Liver (tissue), 8 donors: ENCODE measurements at regions not wholly inside any gene's neighbourhood (a gene's known extent, or its start where the extent isn't known, plus 50 kb on each side); places are given as distances from the start of the nearest gene placed in this dataset.

ENCODE experiments used
- DNase-seq: peaks from one replicate; pipeline ENCODE4 v3.0.0-alpha.2; 2017; ENCODE audit warnings: low spot score
- H3K27ac ChIP-seq, 2 donors: one replicate each; pipeline ENCODE4 v1.7.0; 2013; ENCODE audit warnings: inconsistent platforms in 2 of 2, low read length in 2 of 2, control low read depth in 1 of 2, low read depth in 1 of 2, mild to moderate bottlenecking in 1 of 2
- H3K27me3 ChIP-seq, 4 donors: one replicate each; pipeline versions ENCODE4 v1.6.1 to v1.7.0; 2013; ENCODE audit warnings: low read length in 3 of 4, inconsistent platforms in 1 of 4, mild to moderate bottlenecking in 1 of 4, moderate library complexity in 1 of 4; ENCODE audit not compliant: control insufficient read depth in 4 of 4, insufficient read depth in 4 of 4
- H3K36me3 ChIP-seq, 4 donors: one replicate each; pipeline versions ENCODE4 v1.6.1 to v1.7.0; 2013; ENCODE audit warnings: low read length in 3 of 4, mild to moderate bottlenecking in 3 of 4, low read depth in 1 of 4, moderate library complexity in 1 of 4; ENCODE audit not compliant: control insufficient read depth in 4 of 4, insufficient read depth in 3 of 4
- H3K4me1 ChIP-seq, 4 donors: one replicate each; pipeline versions ENCODE4 v1.6.1 to v1.7.0; 2013; ENCODE audit warnings: low read length in 3 of 4, mild to moderate bottlenecking in 3 of 4, moderate library complexity in 1 of 4; ENCODE audit not compliant: control insufficient read depth in 4 of 4, insufficient read depth in 4 of 4
- H3K4me3 ChIP-seq, 3 donors: one replicate each; pipeline versions ENCODE4 v1.6.1 to v1.7.0; 2013; ENCODE audit warnings: low read length in 3 of 3, control low read depth in 1 of 3, low read depth in 1 of 3, mild to moderate bottlenecking in 1 of 3
- H3K9ac ChIP-seq, 2 donors: one replicate each; pipeline ENCODE4 v1.7.0; 2013; ENCODE audit warnings: low read length in 2 of 2, mild to moderate bottlenecking in 2 of 2, moderate library complexity in 2 of 2, control low read depth in 1 of 2, low read depth in 1 of 2
- H3K9me3 ChIP-seq, 4 donors: one replicate each; pipeline versions ENCODE4 v1.6.1 to v1.7.0; 2013; ENCODE audit warnings: low read length in 3 of 4; ENCODE audit not compliant: control insufficient read depth in 4 of 4
- ATF3 ChIP-seq: IDR thresholded peaks from 2 replicates; pipeline ENCODE4 v1.6.1; 2016; ENCODE audit warnings: antibody characterized with exemption
- CTCF ChIP-seq: fragments of 150-350 bp; IDR thresholded peaks from 2 replicates; pipeline ENCODE4 v1.5.1; 2017; ENCODE audit warnings: improper control_type of control experiment, low read depth, low read length; ENCODE audit not compliant: missing input control
- FOXA1 ChIP-seq: IDR thresholded peaks from 2 replicates; pipeline ENCODE4 v1.6.1; 2016; ENCODE audit warnings: antibody characterized with exemption
- GABPA ChIP-seq, 2 donors: IDR thresholded peaks in 1 of 2; conservative IDR thresholded peaks in 1 of 2; 2 replicates each; pipeline ENCODE4 v1.6.1; 2016; ENCODE audit warnings: antibody characterized with exemption in 2 of 2, mild to moderate bottlenecking in 1 of 2, moderate library complexity in 1 of 2
- HNF4G ChIP-seq: IDR thresholded peaks from 2 replicates; pipeline ENCODE4 v1.6.1; 2016; ENCODE audit warnings: antibody characterized with exemption
- JUND ChIP-seq, 2 donors: IDR thresholded peaks; 2 replicates each; pipeline ENCODE4 v1.6.1; 2016; ENCODE audit warnings: antibody characterized with exemption in 2 of 2
- MAX ChIP-seq: IDR thresholded peaks from 2 replicates; pipeline ENCODE4 v1.6.1; 2016; ENCODE audit warnings: antibody characterized with exemption
- NR2F2 ChIP-seq: IDR thresholded peaks from 2 replicates; pipeline ENCODE4 v1.6.1; 2016; ENCODE audit warnings: antibody characterized with exemption
- REST ChIP-seq: IDR thresholded peaks from 2 replicates; pipeline ENCODE4 v1.6.1; 2016; ENCODE audit warnings: antibody characterized with exemption, mild to moderate bottlenecking
- RXRA ChIP-seq, 2 donors: IDR thresholded peaks; 2 replicates each; pipeline ENCODE4 v1.6.1; 2017 to 2018; ENCODE audit warnings: antibody characterized with exemption in 2 of 2, mild to moderate bottlenecking in 1 of 2
- YY1 ChIP-seq: IDR thresholded peaks from 2 replicates; pipeline ENCODE4 v1.6.1; 2016; ENCODE audit warnings: antibody characterized with exemption, mild to moderate bottlenecking
- ZBTB33 ChIP-seq: IDR thresholded peaks from 2 replicates; pipeline ENCODE4 v1.6.1; 2016; ENCODE audit warnings: antibody characterized with exemption
- WGBS: extraction: QIAGEN DNeasy Blood & Tissue Kit; methylation state at CpG from one replicate; pipeline ENCODE4 v1.1.7; 2013; 5-methylcytosine and 5-hydroxymethylcytosine counted together
- donor health status: healthy.
- donor health status: healthy.
- donor health status: healthy.
- donor health status: healthy.
- donor health status: healthy.

GRCh38 chr4:134548052-134548628 lies 346.6 kb upstream of the PABPC4L start:
- Histone ChIP-seq H3K4me3 (no peak overlapping the region), H3K9ac (no peak overlapping the region), H3K27me3 (no peaks in the 10 kb centered on the region), H3K36me3 (no peaks in the 10 kb centered on the region), H3K4me1 (no peaks in the 10 kb centered on the region), H3K27ac (no peak overlapping the region), H3K9me3 (peaks cover 0 to 6% (median 2%) of the 10 kb centered on the region in 4 donors)
- TF ChIP-seq GABPA (IDR thresholded peaks at IDR 0.05 in 1 of 2, conservative IDR thresholded peaks at IDR 0.05 in 1 of 2) (no peak), ATF3 (no peak), HNF4G (no peak), ZBTB33 (no peak), REST (no peak)
- DNase-seq: no peak

GRCh38 chr4:134546279-134546678 lies 344.7 kb upstream of the PABPC4L start:
- H3K27me3 ChIP-seq: no peaks in the 10 kb centered on the region
- no peaks in the 10 kb centered on the region for H3K4me1 ChIP-seq
- TF ChIP-seq CTCF (no peak), MAX (no peak), NR2F2 (no peak), YY1 (no peak), REST (no peak), HNF4G (no peak), JUND (IDR thresholded peaks at IDR 0.05) (no peak), RXRA (IDR thresholded peaks at IDR 0.05) (no peak), FOXA1 (no peak)
- H3K27ac ChIP-seq: no peak overlapping the region
- peaks cover 0 to 6% (median 2%) of the 10 kb centered on the region in 4 donors for H3K9me3 ChIP-seq
- WGBS: 83% methylated on average over 15 of the region's 15 CpGs
- H3K36me3 ChIP-seq: no peaks in the 10 kb centered on the region
- no peak overlapping the region for H3K4me3 ChIP-seq
- DNase-seq: no peak
- H3K9ac ChIP-seq: no peak overlapping the region
